LHCN-M2 (cell line): ENCODE measurements at regions not wholly inside any gene's neighbourhood (a gene's known extent, or its start where the extent isn't known, plus 50 kb on each side); places are given as distances from the start of the nearest gene placed in this dataset.

ENCODE experiments used
- DNase-seq: peaks from one replicate; pipeline ENCODE4 v3.0.0-alpha.2; 2012; ENCODE audit warnings: low read depth

- no peak for DNase-seq
Measured at GRCh38 chr2:67286981-67287759, 110.0 kb upstream of the ETAA1 start.

GRCh38 chr2:67289271-67289670 is 107.9 kb upstream of the ETAA1 start:
- no peak for DNase-seq

- DNase-seq, result peak; percentile 32
Measured at GRCh38 chr2:67289921-67290371, 107.2 kb upstream of the ETAA1 start.

GRCh38 chr2:67290451-67291290 is 106.5 kb upstream of the ETAA1 start:
- DNase-seq, result peak; percentile 61

GRCh38 chr2:67294218-67294617 is 102.9 kb upstream of the ETAA1 start:
- DNase-seq, result no peak

GRCh38 chr2:67295406-67295805 is 101.7 kb upstream of the ETAA1 start:
- DNase-seq, result no peak

- DNase-seq, result no peak
Measured at GRCh38 chr2:67295851-67296250, 101.3 kb upstream of the ETAA1 start.

- no peak for DNase-seq
Measured at GRCh38 chr2:67304300-67304890, 92.7 kb upstream of the ETAA1 start.

- peak; percentile 29 for DNase-seq
Measured at GRCh38 chr2:67309281-67309680, 87.9 kb upstream of the ETAA1 start.

- DNase-seq, result peak; percentile 76
Measured at GRCh38 chr2:67311536-67311935, 85.6 kb upstream of the ETAA1 start.

- no peak for DNase-seq
Measured at GRCh38 chr2:67312871-67313270, 84.3 kb upstream of the ETAA1 start.

- no peak for DNase-seq
Measured at GRCh38 chr2:67313536-67313935, 83.6 kb upstream of the ETAA1 start.

GRCh38 chr2:67318031-67318430 is 79.1 kb upstream of the ETAA1 start:
- DNase-seq, result no peak

- no peak for DNase-seq
Measured at GRCh38 chr2:67318563-67318962, 78.6 kb upstream of the ETAA1 start.

- no peak for DNase-seq
Measured at GRCh38 chr2:67318993-67319481, 78.1 kb upstream of the ETAA1 start.

- no peak for DNase-seq
Measured at GRCh38 chr2:67320861-67321587, 76.1 kb upstream of the ETAA1 start.

- no peak for DNase-seq
Measured at GRCh38 chr2:67321588-67321903, 75.6 kb upstream of the ETAA1 start.

- DNase-seq, result peak; percentile 80
Measured at GRCh38 chr2:67322353-67323001, 74.7 kb upstream of the ETAA1 start.

- no peak for DNase-seq
Measured at GRCh38 chr2:67323209-67323991, 73.7 kb upstream of the ETAA1 start.

- no peak for DNase-seq
Measured at GRCh38 chr2:67329513-67329912, 67.6 kb upstream of the ETAA1 start.
